ENCODE measurements at regions not wholly inside any gene's neighbourhood (a gene's known extent, or its start where the extent isn't known, plus 50 kb on each side); places are given as distances from the start of the nearest gene placed in this dataset.

DNA sequence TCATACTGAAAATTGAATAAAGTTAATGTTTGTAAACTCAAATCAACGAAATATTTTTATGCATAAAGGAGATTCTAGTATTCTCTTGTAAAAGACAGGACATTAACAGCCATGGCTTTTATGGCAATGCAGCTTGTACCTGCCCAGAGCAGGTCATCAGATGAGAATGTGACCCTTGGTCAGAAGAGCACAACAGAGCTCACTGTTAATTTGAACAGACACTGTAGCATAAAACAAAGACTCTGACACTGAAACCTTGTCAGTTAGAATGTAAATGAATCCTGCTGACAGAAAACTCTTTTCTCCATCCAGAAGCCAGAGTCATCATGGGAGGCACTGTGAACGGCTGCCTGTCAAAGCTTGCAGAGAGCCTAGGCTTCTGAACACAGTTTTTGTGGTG is 410.6 kb downstream of the RAP2B start (continued):
- TF ChIP-seq, protein P1, sequence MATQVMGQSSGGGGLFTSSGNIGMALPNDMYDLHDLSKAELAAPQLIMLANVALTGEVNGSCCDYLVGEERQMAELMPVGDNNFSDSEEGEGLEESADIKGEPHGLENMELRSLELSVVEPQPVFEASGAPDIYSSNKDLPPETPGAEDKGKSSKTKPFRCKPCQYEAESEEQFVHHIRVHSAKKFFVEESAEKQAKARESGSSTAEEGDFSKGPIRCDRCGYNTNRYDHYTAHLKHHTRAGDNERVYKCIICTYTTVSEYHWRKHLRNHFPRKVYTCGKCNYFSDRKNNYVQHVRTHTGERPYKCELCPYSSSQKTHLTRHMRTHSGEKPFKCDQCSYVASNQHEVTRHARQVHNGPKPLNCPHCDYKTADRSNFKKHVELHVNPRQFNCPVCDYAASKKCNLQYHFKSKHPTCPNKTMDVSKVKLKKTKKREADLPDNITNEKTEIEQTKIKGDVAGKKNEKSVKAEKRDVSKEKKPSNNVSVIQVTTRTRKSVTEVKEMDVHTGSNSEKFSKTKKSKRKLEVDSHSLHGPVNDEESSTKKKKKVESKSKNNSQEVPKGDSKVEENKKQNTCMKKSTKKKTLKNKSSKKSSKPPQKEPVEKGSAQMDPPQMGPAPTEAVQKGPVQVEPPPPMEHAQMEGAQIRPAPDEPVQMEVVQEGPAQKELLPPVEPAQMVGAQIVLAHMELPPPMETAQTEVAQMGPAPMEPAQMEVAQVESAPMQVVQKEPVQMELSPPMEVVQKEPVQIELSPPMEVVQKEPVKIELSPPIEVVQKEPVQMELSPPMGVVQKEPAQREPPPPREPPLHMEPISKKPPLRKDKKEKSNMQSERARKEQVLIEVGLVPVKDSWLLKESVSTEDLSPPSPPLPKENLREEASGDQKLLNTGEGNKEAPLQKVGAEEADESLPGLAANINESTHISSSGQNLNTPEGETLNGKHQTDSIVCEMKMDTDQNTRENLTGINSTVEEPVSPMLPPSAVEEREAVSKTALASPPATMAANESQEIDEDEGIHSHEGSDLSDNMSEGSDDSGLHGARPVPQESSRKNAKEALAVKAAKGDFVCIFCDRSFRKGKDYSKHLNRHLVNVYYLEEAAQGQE (IDR thresholded peaks at IDR 0.05; ENCODE audit: low read depth), result no peak
- TF ChIP-seq ZNF274 (IDR thresholded peaks at IDR 0.05; ENCODE audit: low read depth, low read length) (no peak), JUND (IDR thresholded peaks at IDR 0.05) (no peak), FOSL1 (IDR thresholded peaks at IDR 0.05; ENCODE audit: low read depth) (no peak), SIN3A (IDR thresholded peaks at IDR 0.05; ENCODE audit: low read depth) (no peak), TCF7L2 (IDR thresholded peaks at IDR 0.05; ENCODE audit: borderline replicate concordance, extremely low read depth, insufficient read depth, insufficient read length) (no peak), SP1 (IDR thresholded peaks at IDR 0.05; ENCODE audit: low read depth) (no peak)

DNA sequence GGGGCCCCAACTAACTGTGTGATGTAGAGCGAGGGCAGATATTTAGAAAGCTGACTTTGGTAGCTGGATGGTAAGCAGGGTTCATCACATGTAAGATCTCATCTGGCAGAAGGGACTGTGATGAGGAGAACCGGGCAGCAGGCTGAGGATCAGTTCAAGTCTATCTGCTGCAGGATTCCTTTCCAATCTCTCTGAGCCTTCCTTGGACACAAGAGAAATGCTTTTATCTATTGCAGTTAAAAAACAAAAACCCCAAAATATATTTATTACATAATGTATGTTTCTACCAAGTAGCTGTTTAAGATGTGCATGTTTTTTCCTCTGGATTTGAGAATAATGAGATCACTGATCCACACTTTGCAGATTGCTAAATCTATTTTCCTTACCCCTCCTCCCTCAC is 411.5 kb downstream of the RAP2B start:
- ATAC-seq, result no peak
- Histone ChIP-seq H3K9me3 (ENCODE audit: control insufficient read depth in 1 of 2, insufficient read depth in 1 of 2, low read depth in 1 of 2, low read length in 2 of 2) (no peaks in the 10 kb centered on the region), H3K4me1 (ENCODE audit: control insufficient read depth in 1 of 2, insufficient read depth in 2 of 2, low read length in 2 of 2) (no peaks in the 10 kb centered on the region), H2AFZ (ENCODE audit: low read depth, low read length, poor library complexity, severe bottlenecking) (no peak overlapping the region), H4K20me1 (ENCODE audit: insufficient read depth) (no peaks in the 10 kb centered on the region), H3K9me2 (ENCODE audit: insufficient read depth) (no peaks in the 10 kb centered on the region), H3K4me2 (ENCODE audit: low read length) (no peak overlapping the region), H3K79me2 (ENCODE audit: insufficient read depth, low read length) (no peaks in the 10 kb centered on the region), H3K36me3 (ENCODE audit: control insufficient read depth in 1 of 2, insufficient read depth in 2 of 2, low read length in 2 of 2) (no peaks in the 10 kb centered on the region), H3K4me3 (replicated peaks in 1 of 2; ENCODE audit: low read depth in 1 of 2, low read length in 2 of 2) (no peak overlapping the region), H3K9ac (ENCODE audit: low read length) (no peak overlapping the region), H3K27me3 (ENCODE audit: insufficient read depth, low read length) (no peaks in the 10 kb centered on the region), H3K27ac (ENCODE audit: low read depth, low read length) (no peak overlapping the region)
- DNase-seq (ENCODE audit: low read depth, low spot score), result no peak
- ChIA-PET CTCF (no interaction called here), RAD21 (ENCODE audit: low non-redundant PET in 1 of 2, low total read pairs in 2 of 2, uncharacterized antibody in 2 of 2, unreplicated experiment in 2 of 2) (no interaction called here), POLR2A (no interaction called here)
- TF ChIP-seq EZH2phosphoT487 (IDR thresholded peaks at IDR 0.05; ENCODE audit: borderline replicate concordance), result no peak
- intact Hi-C loops (cut with micrococcal nuclease), result no loop called here
- no TSS peak for BruUV-seq (replicated peaks)

Measured in HCT116 (cell line).